ENCODE measurements at regions not wholly inside any gene's neighbourhood (a gene's known extent, or its start where the extent isn't known, plus 50 kb on each side); places are given as distances from the start of the nearest gene placed in this dataset.

GRCh38 chr11:130637566-130637965 lies 189.1 kb downstream of the ADAMTS15 start:
- no peak for TF ChIP-seq TAF1 (IDR thresholded peaks at IDR 0.05; ENCODE audit: borderline replicate concordance, insufficient read depth, low read length)
- TF ChIP-seq FOXP2 (optimal IDR thresholded peaks at IDR 0.05; ENCODE audit: borderline replicate concordance, extremely low read depth, extremely low read length, insufficient read depth) = no peak
- no peak for TF ChIP-seq REST (IDR thresholded peaks at IDR 0.05; ENCODE audit: insufficient read depth in 1 of 2, low read depth in 2 of 2, low read length in 2 of 2)
- TF ChIP-seq POLR2AphosphoS5 (IDR thresholded peaks at IDR 0.05; ENCODE audit: low read depth, low read length) = no peak
- TF ChIP-seq SIN3A (IDR thresholded peaks at IDR 0.05; ENCODE audit: borderline replicate concordance, insufficient read depth, low read length) = no peak

GRCh38 chr11:130638033-130638432 lies 189.6 kb downstream of the ADAMTS15 start:
- no peak for TF ChIP-seq POLR2AphosphoS5 (IDR thresholded peaks at IDR 0.05; ENCODE audit: low read depth, low read length)
- no peak for TF ChIP-seq SIN3A (IDR thresholded peaks at IDR 0.05; ENCODE audit: borderline replicate concordance, insufficient read depth, low read length)
- TF ChIP-seq FOXP2 (optimal IDR thresholded peaks at IDR 0.05; ENCODE audit: borderline replicate concordance, extremely low read depth, extremely low read length, insufficient read depth) = no peak
- TF ChIP-seq TAF1 (IDR thresholded peaks at IDR 0.05; ENCODE audit: borderline replicate concordance, insufficient read depth, low read length) = no peak
- no peak for TF ChIP-seq REST (IDR thresholded peaks at IDR 0.05; ENCODE audit: insufficient read depth in 1 of 2, low read depth in 2 of 2, low read length in 2 of 2)

- no peak for TF ChIP-seq FOXP2 (optimal IDR thresholded peaks at IDR 0.05; ENCODE audit: borderline replicate concordance, extremely low read depth, extremely low read length, insufficient read depth)
- no peak for TF ChIP-seq SIN3A (IDR thresholded peaks at IDR 0.05; ENCODE audit: borderline replicate concordance, insufficient read depth, low read length)
- TF ChIP-seq POLR2AphosphoS5 (IDR thresholded peaks at IDR 0.05; ENCODE audit: low read depth, low read length) = no peak
- TF ChIP-seq TAF1 (IDR thresholded peaks at IDR 0.05; ENCODE audit: borderline replicate concordance, insufficient read depth, low read length) = no peak
- TF ChIP-seq REST (IDR thresholded peaks at IDR 0.05; ENCODE audit: insufficient read depth in 1 of 2, low read depth in 2 of 2, low read length in 2 of 2) = no peak
Observed at GRCh38 chr11:130638624-130639023, 190.2 kb downstream of the ADAMTS15 start.

- no peak for TF ChIP-seq REST (IDR thresholded peaks at IDR 0.05; ENCODE audit: insufficient read depth in 1 of 2, low read depth in 2 of 2, low read length in 2 of 2)
- TF ChIP-seq TAF1 (IDR thresholded peaks at IDR 0.05; ENCODE audit: borderline replicate concordance, insufficient read depth, low read length) = no peak
Observed at GRCh38 chr11:130639369-130639768, 190.9 kb downstream of the ADAMTS15 start.

GRCh38 chr11:130640526-130640925 lies 192.1 kb downstream of the ADAMTS15 start:
- TF ChIP-seq TAF1 (IDR thresholded peaks at IDR 0.05; ENCODE audit: borderline replicate concordance, insufficient read depth, low read length) = no peak
- no peak for TF ChIP-seq FOXP2 (optimal IDR thresholded peaks at IDR 0.05; ENCODE audit: borderline replicate concordance, extremely low read depth, extremely low read length, insufficient read depth)
- TF ChIP-seq REST (IDR thresholded peaks at IDR 0.05; ENCODE audit: insufficient read depth in 1 of 2, low read depth in 2 of 2, low read length in 2 of 2) = no peak
- TF ChIP-seq SIN3A (IDR thresholded peaks at IDR 0.05; ENCODE audit: borderline replicate concordance, insufficient read depth, low read length) = no peak
- no peak for TF ChIP-seq POLR2AphosphoS5 (IDR thresholded peaks at IDR 0.05; ENCODE audit: low read depth, low read length)

Measured in PFSK-1 (cell line).